AG09309 (cell line): ENCODE measurements at regions not wholly inside any gene's neighbourhood (a gene's known extent, or its start where the extent isn't known, plus 50 kb on each side); places are given as distances from the start of the nearest gene placed in this dataset.
"Not testable (repeated sequence)": the region's sequence is repeated elsewhere in the genome, so short reads cannot be mapped to it uniquely, and the experiment has no call there.

Experiments used
- DNase-seq: peaks from one replicate; pipeline ENCODE4 v3.0.0-alpha.2; 2010; ENCODE audit warnings: low read depth
- H3K4me3 ChIP-seq: 2 replicates; pipeline ENCODE4 v1.5.1; 2011; ENCODE audit warnings: mild to moderate bottlenecking, low read depth, low read length, moderate library complexity; ENCODE audit not compliant: control insufficient read depth
- TF ChIP-seq, protein P1 (sequence below): IDR thresholded peaks from 2 replicates; pipeline ENCODE4 v1.5.1; 2011; ENCODE audit warnings: mild to moderate bottlenecking, low read depth, low read length, inconsistent platforms; ENCODE audit not compliant: insufficient read depth, control insufficient read depth; ENCODE audit errors: missing control alignments

DNA sequence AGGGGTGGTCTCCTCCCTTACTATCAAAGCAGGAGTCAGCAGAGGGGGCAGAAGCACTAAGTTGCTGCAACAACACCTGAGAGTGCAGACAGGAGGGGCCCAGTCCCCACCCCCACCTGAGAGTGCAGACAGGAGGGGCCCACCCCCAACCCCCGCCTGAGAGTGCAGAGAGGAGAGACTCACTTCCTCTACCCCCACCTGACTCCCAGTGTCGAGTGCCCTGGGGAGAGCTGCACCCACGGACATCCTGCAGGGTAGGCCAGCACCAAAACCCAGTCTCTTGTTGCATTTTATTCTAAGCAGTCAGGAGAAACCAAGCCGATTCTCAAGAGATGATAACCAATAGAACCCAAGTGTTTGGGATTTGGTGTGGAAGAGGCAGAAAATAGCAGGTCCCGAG, 78.4 kb downstream of the NAPG start:
- no peak for DNase-seq
- TF ChIP-seq, protein P1, sequence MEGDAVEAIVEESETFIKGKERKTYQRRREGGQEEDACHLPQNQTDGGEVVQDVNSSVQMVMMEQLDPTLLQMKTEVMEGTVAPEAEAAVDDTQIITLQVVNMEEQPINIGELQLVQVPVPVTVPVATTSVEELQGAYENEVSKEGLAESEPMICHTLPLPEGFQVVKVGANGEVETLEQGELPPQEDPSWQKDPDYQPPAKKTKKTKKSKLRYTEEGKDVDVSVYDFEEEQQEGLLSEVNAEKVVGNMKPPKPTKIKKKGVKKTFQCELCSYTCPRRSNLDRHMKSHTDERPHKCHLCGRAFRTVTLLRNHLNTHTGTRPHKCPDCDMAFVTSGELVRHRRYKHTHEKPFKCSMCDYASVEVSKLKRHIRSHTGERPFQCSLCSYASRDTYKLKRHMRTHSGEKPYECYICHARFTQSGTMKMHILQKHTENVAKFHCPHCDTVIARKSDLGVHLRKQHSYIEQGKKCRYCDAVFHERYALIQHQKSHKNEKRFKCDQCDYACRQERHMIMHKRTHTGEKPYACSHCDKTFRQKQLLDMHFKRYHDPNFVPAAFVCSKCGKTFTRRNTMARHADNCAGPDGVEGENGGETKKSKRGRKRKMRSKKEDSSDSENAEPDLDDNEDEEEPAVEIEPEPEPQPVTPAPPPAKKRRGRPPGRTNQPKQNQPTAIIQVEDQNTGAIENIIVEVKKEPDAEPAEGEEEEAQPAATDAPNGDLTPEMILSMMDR: no peak
- H3K4me3 ChIP-seq: no peak overlapping the region

DNA sequence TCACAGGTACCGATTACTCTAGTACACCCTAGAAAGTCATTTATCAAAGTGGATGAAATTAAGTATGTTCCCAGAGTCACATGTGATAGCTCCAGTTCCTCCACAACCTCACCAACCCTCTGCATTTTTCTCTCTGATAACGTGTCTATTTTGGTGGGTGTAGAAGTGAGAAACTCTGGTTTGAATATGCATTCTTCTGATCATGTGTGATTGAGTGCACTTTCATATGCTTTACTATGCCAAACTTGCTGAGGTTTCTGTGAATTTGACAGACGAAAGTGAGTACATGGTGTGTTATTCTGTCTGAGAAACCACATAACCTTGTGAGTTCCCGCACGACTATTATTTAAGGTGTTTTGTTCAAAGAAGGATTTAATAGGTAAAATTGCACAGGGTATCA, 81.1 kb downstream of the NAPG start:
- not testable (repeated sequence) for H3K4me3 ChIP-seq, DNase-seq

DNA sequence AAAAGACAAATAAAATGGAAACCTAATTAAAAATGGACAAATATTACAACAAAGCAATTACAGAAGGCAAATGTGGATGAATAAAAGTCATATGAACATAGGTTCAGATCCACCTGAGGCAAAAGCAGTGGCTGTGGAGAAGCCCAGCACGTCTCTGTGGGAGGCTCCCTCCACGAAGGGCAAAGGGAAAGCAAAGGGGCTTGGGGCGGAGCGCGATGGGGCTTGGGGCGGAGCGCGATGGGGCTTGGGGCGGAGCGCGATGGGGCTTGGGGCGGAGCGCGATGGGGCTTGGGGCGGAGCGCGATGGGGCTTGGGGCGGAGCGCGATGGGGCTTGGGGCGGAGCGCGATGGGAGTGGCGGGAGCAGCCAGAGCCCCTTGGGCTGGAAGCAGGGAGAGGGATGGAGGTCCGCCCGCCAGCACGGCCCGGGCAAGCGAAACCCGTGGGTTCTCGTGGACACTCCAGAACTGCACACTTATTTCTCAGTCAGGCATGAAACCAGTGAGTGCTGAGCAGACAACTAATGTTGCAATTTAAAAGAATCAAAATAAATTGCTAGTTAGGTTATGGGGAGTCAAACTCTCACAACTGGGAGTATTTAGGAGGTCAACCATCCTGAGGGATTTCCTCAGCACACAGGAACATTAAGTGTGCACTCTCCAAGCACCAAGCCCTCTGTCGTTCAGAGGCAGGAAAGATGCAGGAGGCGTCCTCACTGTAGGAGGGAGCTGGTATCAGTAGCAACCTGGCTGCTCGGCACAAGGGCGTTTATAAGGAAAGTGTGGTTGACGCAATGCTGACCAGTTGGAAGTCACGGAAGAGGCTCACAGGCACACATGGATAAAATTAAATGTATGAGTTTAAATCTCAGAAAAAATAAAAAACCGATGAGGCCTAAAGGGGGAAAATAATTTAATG, 81.8 kb downstream of the NAPG start:
- DNase-seq: peak; percentile 2
- not testable (repeated sequence) for H3K4me3 ChIP-seq

DNA sequence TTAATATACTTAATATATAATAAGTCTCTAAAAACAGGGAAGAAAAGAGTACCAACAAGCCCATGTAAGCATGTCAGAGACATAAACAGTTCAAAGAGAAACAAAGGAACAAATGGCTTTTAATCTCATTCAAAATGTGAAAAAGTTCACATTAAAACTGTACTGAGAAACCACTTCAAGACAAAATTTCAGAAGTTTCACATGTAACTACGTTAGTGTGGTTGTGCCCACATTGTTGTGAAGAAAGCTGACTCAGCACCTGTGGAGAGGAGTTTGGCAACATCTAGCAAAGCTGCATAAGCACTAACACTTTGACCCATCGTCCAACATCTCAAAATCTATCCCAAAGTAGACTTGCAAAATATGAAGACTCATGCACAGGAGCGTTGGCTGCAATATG, 82.6 kb downstream of the NAPG start:
- DNase-seq, H3K4me3 ChIP-seq: not testable (repeated sequence)

DNA sequence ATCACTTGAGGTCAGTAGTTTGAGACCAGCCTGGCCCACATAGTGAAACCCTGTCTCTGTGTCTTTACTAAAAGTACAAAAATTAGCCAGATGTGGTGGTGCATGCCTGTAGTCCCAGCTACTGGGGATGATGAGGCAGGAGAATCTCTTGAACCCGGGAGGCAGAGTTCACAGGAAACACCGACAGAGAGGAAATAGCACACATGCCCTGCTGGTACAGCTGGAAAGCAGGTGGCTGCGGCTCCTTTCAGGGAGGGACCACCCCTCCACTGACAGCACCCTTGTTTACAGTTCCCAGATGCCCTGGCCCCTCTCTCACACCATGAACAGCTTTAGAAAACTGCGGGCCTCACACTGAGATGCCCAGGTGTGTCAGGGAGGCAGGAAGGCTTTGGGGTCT, 83.2 kb downstream of the NAPG start:
- DNase-seq, H3K4me3 ChIP-seq: not testable (repeated sequence)

DNA sequence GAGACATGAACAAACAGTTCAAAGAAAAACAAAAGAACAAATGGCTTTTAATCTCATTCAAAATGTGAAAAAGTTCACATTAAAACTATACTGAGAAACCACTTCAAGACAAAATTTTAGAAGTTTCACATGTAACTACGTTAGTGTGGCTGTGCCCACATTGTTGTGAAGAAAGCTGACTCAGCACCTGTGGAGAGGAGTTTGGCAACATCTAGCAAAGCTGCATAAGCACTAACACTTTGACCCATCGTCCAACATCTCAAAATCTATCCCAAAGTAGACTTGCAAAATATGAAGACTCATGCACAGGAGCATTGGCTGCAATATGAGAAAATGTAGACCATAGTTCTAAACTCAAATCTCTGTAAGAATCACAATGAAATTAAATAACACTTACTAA, 87.4 kb downstream of the NAPG start:
- not testable (repeated sequence) for DNase-seq, H3K4me3 ChIP-seq

DNA sequence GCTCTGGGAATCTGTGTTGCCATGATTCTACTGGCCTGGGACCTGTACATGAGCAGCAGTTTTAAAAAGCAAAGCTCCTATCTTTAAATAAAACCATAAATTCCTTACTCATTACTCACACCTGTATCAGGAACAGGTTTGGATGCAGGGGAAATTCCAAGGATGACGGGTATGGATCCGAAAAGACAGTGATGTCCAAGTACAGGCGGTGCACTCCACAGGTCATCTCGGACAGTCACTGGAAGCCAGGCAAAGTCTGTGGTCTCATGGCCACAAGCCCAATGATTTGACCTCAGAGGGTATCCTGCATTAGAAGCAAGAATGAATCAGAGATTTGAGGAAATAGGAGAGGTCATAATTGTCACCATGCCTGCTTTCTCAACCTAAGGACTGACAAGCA, 90.9 kb downstream of the NAPG start:
- DNase-seq, H3K4me3 ChIP-seq: not testable (repeated sequence)

DNA sequence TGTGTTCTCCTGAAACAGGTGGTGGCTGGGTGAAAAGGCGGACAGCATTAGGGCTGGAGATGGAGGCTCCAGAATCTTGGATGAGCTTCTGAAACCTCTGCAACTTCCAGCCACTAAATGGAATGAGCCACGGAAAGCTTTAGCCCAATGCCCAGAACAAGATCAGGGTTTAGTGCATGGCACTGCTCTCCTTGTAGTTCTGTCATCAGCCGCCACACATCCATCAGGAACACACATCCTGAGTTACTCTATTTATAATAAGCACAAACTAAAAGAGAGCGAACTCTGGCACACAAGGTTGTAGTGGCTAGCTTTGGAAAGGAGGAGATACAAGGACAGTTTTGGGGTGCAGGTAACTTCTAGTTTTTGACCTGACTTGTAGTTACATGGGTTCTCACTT, 93.0 kb downstream of the NAPG start:
- DNase-seq, H3K4me3 ChIP-seq: not testable (repeated sequence)

DNA sequence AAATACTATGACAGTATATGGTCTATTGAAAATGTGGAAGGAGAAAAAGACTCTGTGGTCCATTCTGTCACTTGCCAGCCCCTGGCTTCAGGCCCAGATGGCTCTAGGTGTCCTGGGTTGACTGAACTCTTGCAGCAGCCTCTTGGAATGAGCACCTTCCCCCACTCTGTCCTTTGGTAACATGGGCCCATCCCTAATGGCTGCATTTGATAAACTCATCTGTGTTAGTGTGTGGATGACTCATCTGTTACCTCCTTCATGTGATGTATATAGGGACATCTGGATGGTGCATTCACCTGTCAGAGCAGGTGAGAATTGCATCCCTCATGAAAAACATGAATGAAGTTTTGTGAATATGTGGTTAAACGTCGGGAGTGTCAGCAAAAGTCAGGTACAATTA, 93.5 kb downstream of the NAPG start:
- not testable (repeated sequence) for H3K4me3 ChIP-seq, DNase-seq

DNA sequence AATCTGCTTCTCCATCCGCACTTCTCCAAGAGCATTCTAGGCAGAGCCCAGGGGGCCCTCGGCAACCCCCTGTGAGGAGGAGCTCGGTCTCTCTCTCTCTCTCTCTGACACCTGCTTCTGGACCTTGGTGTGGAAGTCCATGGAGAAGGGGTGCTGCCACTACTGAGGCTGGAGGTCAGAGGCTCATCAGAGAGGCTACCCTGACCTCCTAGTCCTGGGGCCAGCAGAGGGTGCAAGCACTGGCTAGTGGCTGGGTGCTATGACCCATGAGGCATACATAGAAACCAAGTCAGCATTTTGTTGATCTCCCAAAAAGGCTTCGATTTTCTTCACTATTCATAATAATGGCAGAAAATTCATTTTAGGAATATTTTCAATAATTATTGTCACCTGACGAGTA, 94.0 kb downstream of the NAPG start:
- H3K4me3 ChIP-seq, DNase-seq: not testable (repeated sequence)
